Cardiac septum (tissue), 1 donor: ENCODE measurements at regions not wholly inside any gene's neighbourhood (a gene's known extent, or its start where the extent isn't known, plus 50 kb on each side); places are given as distances from the start of the nearest gene placed in this dataset.

Source experiments
- DNase-seq: peaks from one replicate; pipeline ENCODE4 v3.0.0-alpha.2; 2020; ENCODE audit warnings: low spot score
- intact Hi-C: fragments of 100-400 bp; cut with DNase I; formaldehyde crosslinking; loops from one replicate; pipeline ENCODE4 v1.14.0; 2022
- donor health status: DM: no; HTN: no; CAD: no.

DNA sequence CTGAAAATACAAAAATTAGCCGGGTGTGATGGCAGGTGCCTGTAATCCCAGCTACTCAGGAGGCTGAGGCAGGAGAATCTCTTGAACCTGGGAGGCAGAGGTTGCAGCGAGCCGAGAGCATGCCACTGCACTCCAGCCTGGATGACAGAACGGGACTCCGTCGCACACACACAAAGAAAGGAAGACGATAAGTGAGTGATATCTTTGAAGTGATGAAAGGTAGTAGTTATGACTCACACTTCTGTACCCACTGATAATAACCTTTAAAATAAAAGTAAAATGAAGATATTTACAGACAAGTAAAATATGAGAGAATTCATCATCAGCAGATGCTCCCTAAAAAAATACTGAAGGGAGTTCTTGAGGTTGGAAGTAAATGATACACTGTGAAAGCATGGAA lies 171.3 kb upstream of the CRY1 start:
- intact Hi-C loops, result no loop called here
- DNase-seq, result no peak

DNA sequence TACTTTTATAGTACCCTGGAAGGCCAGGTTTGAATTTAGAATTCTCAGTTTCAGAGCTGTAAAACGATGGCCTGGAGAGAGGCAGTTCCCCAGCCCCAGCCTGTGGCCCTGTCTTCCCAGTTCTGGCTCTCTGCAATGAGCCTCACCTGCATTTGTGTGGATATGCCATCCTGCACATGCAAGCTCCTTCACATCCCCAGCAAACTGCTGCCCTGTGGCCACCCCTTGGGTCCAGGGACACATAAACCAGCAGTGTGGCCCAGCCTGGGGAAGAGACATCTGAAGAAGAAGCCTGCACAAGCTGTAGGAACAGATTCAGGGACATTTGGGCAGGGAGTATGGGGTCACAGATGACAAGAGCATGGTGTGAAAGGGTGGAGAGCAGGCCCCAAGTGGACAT lies 174.3 kb upstream of the CRY1 start:
- intact Hi-C loops, result no loop called here
- no peak for DNase-seq

DNA sequence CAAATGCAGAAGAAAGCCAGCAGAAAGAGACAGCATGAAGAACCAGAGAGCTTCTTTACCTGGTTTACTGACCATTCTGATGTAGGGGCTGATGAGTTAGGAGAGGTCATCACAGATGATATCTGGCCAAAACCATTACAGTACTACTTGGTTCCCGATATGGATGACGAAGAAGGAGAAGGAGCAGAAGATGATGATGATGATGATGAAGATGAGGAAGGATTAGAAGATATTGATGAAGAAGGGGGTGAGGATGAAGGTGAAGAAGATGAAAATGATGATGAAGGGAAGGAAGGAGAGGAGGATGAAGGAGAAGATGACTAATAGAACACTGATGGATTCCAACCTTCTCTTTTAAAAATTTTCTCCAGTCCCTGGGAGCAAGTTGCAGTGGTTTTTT lies 178.2 kb upstream of the CRY1 start:
- intact Hi-C loops, result no loop called here
- DNase-seq, result no peak

DNA sequence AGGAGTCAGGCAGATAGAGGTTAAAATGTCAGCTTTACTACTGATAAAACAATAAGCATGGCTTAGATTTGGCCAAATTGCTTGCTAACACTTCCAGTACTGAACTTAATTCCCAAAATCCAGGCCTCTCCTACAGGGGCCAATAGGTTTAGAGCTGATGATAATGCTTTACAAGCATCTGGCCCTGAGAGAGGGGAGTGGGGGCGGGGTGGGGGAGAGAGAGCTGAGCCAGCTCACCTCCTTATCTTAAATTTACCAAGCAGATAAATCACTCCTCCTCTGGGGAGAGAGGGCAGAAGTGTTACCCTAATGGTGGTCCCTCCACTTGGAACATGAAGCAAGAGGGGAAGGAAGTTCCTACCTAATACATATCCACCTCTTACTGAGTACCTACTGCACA lies 182.2 kb upstream of the CRY1 start:
- intact Hi-C loops, result no loop called here

DNA sequence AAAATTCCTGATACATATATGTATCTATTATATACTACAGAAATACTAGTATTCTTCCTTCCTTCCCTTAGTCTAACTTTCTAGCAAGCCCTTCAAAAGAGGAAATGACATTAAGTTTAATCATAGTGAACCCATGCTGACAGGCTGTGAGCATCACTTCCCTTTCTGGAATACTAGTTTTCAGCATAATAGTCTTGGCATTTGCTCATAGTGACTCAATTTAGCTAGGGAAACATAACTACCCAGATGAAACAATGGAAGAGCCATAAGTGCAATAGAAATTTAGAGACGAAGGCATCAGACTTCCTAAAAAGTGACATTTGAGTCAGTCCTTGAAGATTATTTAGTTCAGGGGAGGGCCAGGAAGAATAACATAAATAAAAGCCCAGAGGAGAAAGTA lies 184.5 kb upstream of the CRY1 start:
- no peak for DNase-seq
- intact Hi-C loops, result no loop called here

More for the DNA sequence above, 182.2 kb upstream of the CRY1 start:
- DNase-seq, result no peak

DNA sequence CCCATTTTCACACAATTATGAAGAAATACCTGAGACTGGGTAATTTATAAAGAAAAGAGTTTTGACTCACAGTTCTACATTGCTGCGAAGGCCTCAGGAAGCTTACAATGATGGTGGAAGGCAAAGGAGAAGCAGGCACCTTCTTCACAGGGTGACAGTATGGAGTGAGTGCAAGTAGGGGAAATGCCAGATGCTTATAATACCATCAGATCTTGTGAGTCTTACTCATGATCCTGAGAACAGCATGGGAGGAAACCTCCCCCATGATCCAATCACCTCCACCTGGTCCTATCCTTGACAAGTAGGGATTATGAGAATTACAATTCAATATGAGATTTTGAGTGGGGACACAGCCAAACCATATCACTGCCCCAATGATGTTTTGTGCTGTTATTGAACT lies 189.3 kb upstream of the CRY1 start:
- DNase-seq, result no peak
- intact Hi-C loops, result no loop called here

DNA sequence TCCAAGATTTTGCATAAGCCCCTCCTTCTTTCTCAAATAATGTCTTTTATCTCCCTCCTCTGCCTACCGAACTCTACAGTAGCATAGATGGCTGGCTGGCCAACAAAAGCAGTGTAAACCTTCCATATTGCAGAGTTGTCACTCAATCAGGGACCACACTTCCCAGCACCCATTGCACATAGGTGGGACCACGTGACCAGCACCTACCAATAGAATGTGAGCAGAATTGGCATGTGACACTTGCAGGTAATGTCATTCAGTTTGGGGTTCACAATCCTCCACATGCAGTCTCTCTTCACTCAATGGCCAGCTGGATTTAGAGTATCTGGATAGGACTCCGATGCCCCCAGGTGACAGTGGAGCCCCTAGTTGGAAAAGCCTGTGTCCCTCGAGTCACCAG lies 190.3 kb upstream of the CRY1 start:
- intact Hi-C loops, result no loop called here

DNA sequence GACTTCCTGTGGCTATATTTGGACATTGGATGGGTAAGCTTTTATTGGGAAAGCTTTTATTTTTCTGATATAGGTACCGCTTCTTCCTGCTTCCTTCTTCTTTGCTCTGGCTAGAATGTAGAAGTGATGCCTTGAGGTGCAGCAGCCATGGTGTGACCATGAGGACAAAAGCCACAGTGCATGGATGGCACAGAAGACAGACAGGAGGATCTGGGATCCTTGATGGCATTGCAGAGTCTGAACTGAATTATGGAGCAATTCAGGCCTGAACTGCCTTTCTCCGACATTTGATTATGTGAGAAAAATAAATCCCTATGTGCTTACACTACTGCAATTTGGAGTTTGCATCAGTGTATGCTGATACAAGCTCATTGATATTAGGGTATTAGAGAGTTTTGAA lies 191.3 kb upstream of the CRY1 start:
- DNase-seq, result no peak
- intact Hi-C loops, result no loop called here

More for the DNA sequence above, 190.3 kb upstream of the CRY1 start:
- DNase-seq, result no peak

DNA sequence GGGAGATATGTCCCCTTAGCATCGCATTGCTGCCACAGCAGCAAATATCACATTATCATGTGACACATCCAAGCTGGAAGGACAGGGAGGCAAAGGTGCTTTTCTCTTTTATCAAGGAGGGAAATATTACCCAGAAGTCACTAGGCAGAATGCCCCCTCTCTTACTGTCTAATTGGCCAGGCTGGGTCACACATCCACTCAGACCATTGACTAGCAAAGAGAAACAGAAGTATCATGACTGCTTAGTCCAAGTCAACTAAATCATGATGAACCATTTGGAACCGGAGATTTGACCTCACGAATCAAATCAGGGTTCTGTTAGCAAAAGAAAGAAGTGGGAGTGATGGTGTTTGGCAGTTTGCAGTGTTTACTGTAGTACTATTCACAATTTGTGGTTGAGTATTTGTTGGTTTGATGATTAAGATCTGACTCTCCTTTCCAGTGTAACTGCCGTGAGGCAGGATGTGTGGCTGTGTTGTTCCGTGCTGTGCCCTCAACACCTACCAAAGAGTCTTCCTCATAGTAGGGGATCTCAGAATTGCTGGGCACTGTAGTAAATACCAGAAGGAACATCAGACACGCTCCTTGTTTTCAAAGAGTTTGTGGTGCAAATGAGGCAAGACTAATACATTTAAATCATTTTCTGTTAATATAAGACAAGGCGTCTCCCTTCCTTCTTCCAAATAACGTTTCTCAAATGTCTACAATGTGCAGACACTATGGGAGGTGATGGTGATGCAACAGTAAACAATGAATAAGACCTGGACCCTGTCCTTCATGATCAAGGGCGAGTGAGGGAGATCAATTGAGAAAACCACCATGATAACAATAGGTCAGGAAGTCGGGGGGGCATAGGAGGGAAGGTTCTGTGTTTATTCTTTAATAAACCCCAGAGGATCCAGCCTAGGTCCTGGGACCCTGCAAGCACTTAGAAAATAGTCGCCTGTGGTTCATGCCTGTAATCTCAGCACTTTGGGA lies 194.4 kb upstream of the CRY1 start:
- intact Hi-C loops, result no loop called here
- DNase-seq, result no peak

DNA sequence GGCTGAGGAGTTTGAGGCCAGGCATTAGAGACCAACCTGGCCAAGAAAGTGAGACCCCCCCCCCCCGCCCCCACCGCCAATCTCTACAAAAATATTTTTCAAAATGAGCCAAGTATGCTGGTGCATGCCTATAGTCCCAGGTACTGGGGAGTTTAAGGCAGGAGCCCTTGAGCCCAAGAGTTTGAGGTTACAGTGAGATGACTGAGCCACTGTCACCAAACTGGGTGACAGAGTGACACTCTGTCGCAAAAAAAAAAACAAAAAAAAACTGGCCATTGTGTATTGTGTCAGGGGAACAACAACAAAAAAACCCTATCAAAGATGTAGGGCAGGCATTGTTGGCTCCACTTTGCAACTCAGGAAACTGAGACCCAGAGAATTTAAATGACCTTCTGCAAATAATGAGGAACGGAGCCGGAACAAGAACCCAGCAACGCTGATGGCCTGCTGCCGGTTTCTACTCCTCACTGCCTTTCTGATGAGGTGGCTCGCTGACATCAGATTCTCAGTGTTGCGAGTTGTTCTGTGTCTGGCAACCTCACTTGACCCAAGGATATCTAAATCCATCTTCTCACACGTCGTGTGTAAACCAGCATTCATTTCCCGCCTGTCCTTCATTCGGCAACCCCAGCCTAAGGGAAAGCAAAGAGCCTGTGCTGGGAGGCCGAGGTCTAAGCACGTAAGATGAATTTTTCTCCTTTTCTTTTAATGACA lies 195.2 kb upstream of the CRY1 start:
- intact Hi-C loops, result no loop called here
- no peak for DNase-seq

DNA sequence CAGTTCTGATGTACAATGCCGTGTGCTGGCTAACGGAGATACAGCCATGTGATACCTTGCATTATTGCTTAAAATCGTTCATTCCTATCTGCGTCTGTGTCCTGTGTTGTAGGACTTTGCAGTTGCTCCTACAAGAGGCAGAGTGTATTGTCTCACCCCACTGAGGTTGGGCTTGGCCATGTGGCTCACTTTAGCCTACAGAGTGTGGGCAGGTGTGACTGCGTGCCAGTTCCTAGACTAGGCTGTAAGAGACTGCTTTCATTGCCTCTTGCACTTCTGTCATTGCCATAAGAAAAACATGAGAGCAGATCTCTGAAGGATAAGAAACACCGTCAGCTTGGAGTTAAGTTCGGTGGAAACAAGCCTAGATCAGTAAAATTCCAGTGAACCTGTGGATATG lies 197.7 kb upstream of the CRY1 start:
- DNase-seq, result no peak
- intact Hi-C loops, result no loop called here

DNA sequence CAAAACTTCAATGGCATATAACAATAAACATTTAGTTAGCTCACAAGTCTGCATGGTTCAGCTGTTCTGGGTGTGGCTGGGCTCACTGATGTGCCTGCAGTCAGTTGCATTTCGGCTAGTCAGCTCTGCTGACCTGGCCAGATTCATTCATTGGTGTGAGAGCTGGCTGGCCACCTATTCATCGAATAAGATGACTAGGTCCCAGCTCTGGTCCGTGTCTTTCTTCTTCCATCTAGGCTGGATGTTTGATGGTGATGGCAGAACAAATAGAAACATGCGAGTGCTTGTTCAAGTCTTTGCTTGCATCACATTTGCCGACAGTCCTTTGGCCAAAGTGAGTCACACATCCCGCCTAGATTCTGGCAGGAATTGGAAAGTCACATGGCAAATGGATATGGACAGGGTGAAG lies 203.3 kb upstream of the CRY1 start:
- DNase-seq, result no peak
- intact Hi-C loops, result no loop called here

DNA sequence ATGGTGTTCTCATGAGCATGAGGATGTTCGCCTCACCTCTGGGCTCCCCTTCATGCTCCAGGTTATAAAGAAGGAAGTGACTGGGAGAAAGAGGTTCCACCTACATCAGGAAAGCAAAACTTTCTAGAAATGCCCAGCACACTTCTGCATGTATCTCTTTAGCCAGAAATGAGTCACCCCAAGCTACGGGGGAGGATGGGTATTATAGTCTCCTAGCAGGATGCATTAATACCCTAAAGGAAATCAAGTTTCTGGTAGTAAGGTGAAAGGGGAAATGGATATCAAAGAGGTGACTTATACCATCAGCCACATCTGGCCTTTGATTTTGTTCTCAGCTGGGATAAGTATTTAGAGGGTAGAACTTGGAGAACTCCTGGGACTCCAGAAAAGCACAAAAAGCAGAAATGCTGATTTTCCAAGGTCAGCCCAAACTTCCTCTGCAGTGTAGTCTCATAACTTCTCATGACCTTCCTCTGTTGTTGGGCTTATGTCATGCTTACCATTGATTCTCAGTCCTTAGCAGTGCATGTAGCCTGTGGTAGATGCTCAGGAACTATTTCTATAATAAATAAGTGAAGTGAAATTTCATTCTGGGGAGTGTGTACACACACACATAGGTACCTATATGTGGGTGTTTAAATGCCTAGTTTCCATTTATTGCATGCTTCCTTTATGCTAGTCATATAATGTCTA lies 209.4 kb upstream of the CRY1 start:
- intact Hi-C loops, result no loop called here
- DNase-seq, result no peak

DNA sequence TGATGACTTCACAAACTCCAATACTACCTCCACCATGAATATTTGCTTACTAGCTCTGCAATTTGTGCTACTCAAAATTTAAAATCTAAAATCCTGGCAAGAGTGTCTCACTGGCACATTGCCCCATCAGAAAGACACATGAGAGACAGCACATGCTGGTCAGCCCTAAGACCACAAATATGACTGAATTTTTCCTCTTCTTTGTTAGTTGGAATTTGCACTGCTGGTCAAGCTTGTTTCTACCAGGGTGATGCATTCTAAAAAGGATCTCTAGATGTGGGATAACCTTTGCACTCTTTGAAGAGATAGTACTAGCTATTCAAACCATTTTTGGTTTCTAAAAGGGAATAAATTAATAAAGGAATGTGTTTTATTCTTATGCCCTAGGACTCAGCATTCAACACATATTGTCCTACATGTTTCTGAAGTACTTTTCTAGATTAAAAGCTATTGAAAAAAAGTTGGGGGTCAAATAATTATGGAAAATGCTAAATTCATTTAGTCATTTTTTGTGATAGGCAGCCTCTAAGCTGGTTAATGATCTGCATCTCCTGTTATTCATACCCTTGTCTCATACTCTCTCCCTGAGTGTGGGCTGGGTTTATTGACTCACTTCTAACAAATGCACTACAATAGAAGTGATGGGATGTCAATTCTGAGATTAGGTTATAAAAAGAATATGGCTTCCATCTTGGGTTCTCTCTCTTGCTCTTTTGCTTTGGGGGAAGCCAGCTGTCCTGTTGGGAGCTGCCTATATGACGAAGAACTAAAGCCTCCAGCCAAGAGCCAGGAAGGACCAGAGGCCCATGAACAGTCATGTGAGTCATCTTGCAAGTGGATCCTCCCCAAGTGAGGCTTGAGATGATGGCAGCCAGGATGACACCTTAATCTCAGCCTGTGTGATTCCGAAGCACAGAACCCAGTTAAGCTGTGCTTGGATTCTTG lies 211.5 kb upstream of the CRY1 start:
- no peak for DNase-seq
- intact Hi-C loops, result no loop called here

DNA sequence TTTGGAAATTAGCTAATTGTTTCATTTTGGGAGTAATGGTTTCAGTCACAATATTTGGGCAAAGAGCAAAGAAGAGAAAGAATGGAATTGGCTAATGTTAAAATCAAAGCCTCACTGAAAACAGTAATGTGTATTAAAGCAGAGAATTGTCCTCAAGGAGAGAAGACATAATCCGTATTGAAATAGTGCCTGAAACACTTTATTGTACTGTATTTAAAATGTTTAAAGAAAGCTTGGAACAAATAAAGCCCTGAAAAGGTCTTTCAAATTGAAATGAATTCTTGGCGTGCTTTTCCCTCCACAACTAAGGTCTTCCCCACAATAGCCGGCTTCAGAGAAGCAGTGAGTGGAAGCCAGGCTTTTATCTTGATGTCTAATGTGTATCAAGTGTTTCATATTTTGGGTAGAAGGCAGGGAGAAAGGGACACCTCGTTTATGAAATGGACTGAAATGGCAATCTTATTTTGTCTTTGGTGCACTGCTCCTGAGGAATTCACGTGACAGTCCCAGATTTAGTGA lies 212.9 kb upstream of the CRY1 start:
- intact Hi-C loops, result no loop called here
- DNase-seq, result no peak

DNA sequence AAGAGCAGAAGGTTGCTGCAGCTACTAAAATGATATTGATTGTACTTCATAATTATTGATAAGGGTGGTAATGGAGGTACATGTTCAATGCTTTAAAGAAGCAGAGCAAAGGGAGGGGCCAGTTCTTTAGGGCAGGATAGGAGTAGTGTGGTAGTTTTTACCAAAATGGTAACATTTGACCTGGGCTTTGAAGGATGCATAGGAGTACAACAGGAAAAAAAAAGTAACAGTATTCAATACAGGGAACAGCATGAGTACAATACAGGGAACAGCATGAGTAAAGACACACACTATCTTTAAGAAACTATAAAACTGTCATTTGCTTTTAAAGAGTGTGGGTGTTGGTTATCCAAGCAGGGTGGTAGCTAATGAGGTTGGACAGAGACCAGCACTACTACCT lies 215.0 kb upstream of the CRY1 start:
- intact Hi-C loops, result no loop called here
- no peak for DNase-seq

DNA sequence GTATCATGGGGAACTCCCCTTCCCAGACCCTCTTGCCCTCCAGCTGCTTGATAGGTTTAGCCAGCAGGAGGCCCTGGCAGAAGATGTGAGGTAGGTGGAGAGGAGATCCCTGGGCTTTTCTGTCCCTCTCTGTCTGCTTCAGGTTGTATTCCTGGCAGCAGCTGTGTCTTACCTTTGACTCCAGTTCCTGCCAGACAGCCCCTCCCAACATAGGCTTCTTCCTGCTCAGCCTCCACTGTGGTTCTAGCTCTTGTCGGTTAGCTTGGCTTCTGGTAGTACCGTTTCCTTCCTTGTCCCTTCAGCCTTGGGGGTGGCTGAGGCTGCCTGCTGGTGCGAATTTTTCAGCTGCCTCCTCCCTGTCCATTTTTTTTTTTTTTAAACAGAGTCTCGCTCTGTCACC lies 215.7 kb upstream of the CRY1 start:
- intact Hi-C loops, result no loop called here
- DNase-seq, result no peak

DNA sequence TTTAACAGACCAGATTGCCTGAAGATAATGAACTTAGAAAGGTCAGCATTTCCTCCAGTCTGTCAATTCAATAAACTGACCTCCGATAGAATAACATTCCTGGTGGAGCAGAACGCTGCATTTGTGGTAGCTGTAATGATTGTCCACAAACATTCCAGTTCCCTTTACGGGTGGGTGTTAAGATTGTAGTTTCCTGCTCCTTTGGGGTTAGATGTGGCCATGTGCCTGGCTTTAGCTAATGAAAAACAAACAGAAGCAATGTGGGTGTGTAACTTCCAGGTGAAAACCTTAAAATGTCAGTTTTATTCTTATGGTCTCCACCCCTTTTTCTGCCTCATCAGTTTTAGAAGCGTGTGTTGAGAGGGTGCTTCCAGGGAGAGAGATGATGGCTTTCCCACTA lies 217.3 kb upstream of the CRY1 start:
- intact Hi-C loops, result no loop called here
- no peak for DNase-seq

DNA sequence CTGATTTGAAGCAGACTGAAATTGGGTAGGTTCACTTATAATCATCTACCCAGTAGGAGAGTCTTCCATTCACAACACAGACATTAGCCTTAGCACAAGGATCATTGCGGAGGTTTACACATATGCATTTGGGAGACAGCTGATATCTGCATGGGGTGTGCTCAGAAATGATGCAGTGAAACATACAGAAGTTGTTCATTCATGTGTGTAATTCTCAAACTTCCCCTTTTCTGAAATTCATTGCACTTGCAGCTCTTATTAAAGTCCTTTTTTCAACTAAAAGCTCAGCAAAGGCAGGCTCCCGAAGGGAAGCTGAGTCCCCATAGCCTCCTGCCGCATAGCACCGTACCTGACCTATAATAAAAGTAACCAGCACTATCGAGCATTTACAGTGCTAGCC lies 218.3 kb upstream of the CRY1 start:
- intact Hi-C loops, result no loop called here
- no peak for DNase-seq
